HG02588 (cell line): ENCODE measurements at regions not wholly inside any gene's neighbourhood (a gene's known extent, or its start where the extent isn't known, plus 50 kb on each side); places are given as distances from the start of the nearest gene placed in this dataset.
"Not testable (repeated sequence)": the region's sequence is repeated elsewhere in the genome, so short reads cannot be mapped to it uniquely, and the experiment has no call there.

Source experiments
- ATAC-seq: cut with Tn5 transposase; IDR thresholded peaks from one replicate; pipeline ENCODE4 v1.9.1; 2021; ENCODE audit warnings: mild to moderate bottlenecking, moderate library complexity; ENCODE audit not compliant: unreplicated experiment

- ATAC-seq = no peak
These were observed 231.9 kb downstream of the TTC8 start for GRCh38 chr14:89056394-89056793.

DNA sequence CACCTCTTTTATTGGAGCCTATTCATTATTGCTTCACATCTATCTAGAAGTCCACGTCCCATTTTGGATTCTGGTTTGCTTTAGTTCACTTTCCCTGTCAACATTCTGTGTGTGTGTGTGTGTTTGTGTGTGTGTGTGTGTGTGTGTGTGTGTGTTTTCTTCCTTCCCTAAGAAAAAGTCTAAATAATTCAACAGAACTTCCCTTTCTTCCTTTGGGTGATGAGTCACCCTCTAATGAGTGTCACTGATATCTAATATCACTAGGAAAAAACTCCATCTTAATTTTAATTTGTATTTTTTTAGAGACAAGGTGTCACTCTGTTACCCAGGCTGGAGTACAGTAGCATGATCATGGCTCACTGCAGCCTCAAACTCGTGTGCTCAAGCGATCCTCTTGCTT, 234.2 kb downstream of the TTC8 start:
- ATAC-seq = no peak

GRCh38 chr14:89060191-89060590, 235.7 kb downstream of the TTC8 start:
- no peak for ATAC-seq

DNA sequence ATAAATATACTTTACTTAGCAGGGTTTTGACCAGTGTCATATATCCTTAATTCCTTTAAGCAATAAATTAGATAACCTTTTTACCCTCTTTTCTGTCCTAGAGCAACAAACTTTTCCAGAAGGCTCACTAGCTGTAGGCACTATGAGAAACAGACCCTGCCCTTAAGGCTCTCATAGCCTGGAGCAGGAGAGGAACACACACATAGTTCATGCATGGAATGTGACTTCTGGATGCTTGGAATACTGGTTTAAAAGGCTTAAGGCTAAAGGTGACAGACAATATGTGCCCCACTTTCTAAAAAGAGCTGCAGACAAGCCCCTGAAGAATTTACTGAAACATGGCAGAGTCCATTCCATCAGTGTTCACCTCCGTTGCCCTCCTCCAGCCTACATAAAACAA, 237.2 kb downstream of the TTC8 start:
- ATAC-seq = no peak

DNA sequence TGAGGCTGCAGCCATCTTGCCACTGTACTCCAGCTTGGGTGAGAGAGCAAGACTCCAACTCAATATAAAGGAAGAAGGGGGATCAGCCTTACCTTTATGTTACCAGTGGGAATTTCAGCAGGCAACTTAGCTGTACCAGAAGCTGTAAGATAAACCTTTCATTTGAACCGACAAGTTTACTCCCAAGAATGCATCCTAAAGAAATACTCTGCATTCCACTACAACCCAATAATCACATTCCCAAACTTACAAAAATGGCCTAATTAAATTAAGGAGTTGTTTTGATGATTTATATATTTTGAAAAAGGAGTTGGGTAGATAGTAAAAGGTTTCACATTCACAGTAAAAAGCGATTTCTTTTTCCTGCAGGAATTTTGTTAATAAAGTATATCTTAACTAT, 241.4 kb downstream of the TTC8 start:
- ATAC-seq = no peak

GRCh38 chr14:89067293-89067972, 243.0 kb downstream of the TTC8 start:
- ATAC-seq = no peak

DNA sequence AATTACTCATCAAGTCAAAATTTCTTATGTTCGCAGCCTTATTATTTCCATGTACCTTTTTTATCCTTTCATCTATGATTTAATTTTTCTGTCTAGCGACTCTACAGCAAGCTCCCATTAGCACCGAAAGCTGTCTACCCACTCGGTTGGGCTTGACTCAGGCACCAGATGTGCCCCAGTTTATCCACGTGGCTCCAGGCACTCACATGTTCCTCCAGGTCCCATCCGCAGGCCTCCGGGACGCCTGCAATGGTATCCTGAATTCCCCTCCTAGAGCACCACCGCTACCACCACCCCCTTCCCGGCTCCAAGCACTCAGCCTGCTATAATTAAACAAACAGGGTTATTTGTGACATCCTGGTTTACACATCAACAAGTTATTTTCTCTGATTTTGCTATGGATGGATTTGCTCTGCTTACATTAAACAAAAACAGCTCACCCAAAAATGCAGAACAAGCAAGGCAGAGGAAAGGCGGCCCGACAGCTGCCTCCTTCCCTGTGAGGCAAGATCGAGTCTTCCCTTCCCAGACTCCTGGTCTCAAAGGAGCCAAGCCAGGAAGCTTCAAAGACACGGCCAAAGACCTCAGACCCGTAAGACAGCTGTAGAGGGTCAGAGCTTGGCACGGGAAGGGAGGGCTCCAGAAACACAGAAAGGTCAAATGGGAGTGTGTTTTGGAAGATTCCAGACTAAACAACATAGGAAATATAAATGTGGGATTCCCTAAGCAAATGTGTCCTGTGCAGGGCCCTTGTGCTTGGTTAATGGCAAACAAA, 253.8 kb downstream of the TTC8 start:
- no peak for ATAC-seq

GRCh38 chr14:89085231-89085731, 260.8 kb downstream of the TTC8 start:
- no peak for ATAC-seq

- ATAC-seq = no peak
These were observed 261.4 kb downstream of the TTC8 start for GRCh38 chr14:89085737-89086382.

DNA sequence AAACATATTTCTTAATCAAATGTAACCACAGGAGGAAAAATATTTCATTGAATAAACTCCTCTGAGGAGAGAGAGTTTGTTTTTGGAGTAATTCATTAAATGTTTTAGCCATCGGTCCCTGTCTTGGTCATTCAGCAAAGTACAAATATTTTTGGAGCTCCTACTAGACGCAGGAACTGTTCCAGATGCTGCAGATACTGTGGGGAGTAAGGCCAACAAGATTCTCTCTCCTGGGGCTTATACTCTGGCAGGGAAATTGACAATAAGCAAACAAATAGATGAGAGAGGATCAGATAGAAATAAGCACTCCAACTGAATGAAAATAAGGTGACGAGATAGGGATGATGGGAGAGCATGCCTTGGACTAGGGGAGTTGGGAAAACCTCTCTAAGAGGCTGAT, 264.1 kb downstream of the TTC8 start:
- no peak for ATAC-seq

GRCh38 chr14:89089330-89089729, 264.9 kb downstream of the TTC8 start:
- ATAC-seq = no peak

DNA sequence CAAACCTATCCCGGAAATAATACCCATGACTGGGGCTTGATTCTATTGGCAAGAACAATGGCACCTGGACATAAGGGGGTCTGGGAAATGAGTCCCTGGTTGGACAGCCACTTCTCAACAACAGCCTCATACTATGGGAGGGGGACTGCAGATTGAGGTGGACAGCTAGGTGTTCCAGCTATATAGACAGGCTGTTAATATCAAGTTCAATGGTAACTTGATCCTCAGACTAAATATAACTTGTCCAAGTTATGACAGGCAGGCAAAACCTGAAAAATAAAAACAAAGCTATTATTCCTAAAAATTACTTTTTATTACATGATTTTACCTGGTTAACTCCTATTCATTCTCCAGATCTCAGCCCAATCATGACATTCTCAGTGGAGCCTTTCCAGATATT, 267.3 kb downstream of the TTC8 start:
- ATAC-seq = no peak

GRCh38 chr14:89093083-89093730, 268.8 kb downstream of the TTC8 start:
- no peak for ATAC-seq

GRCh38 chr14:89095036-89095435, 270.6 kb downstream of the TTC8 start:
- no peak for ATAC-seq

GRCh38 chr14:89096946-89097345, 272.5 kb downstream of the TTC8 start:
- no peak for ATAC-seq

DNA sequence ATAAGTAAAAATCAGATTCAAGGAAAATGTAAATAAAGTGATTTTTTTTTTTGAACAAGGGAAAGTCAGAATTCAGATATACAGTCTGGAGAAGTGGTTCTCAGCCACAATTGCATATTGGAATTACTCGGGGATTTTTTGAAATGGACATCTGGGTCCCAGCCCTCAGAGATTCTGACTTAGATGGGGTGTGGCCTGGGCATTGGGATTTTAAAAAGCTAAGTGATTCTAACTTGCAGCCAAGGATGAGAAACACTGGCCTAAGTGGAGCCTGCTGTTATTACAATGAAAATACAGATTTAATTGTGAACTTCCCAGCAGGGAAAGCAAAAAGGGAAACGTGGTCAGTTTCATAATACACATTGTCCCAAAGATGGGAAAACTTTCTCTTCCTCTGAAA, 273.8 kb downstream of the TTC8 start:
- ATAC-seq = no peak

GRCh38 chr14:89104171-89104817, 279.8 kb downstream of the TTC8 start:
- not testable (repeated sequence) for ATAC-seq

- not testable (repeated sequence) for ATAC-seq
These were observed 280.4 kb downstream of the TTC8 start for GRCh38 chr14:89104861-89105260.
